IMR-90 (cell line): ENCODE measurements at regions not wholly inside any gene's neighbourhood (a gene's known extent, or its start where the extent isn't known, plus 50 kb on each side); places are given as distances from the start of the nearest gene placed in this dataset.

Experiments used
- ATAC-seq: fragments of 200-7000 bp; cut with Tn5 transposase; 2 replicates; pipeline ENCODE4 v1.9.1; 2020; ENCODE audit warnings: low read depth, mild to moderate bottlenecking, moderate library complexity
- BruUV-seq: library from RNA; stranded (reverse); fragments of 400-500 nt; replicated peaks from 2 replicates; lab custom pipeline; 2021; lab: Mats Ljungman, UMichigan
- CTCF ChIA-PET: fragments of 300-600 bp; formaldehyde crosslinking; extraction: SDS; loops from one replicate; lab custom pipeline; 2021; ENCODE audit warnings: antibody characterized with exemption; lab: Yijun Ruan, JAX
- POLR2A ChIA-PET: fragments of 300-600 bp; sonication (Branson Sonifier 250); formaldehyde crosslinking; loops from one replicate; lab custom pipeline; 2022; ENCODE audit warnings: antibody characterized with exemption; ENCODE audit not compliant: unreplicated experiment; lab: Charles Lee
- DNase-seq: peaks from one replicate; pipeline ENCODE4 v3.0.0; 2013
- H2AFZ ChIP-seq: replicated peaks from 2 replicates; pipeline ENCODE3; 2013; ENCODE audit warnings: low read length, mild to moderate bottlenecking; ENCODE audit not compliant: poor library complexity
- H2AK5ac ChIP-seq: 2 replicates; pipeline ENCODE4 v1.6.1; 2013; ENCODE audit warnings: low read depth, low read length, inconsistent platforms
- H2AK9ac ChIP-seq: replicated peaks from 2 replicates; pipeline ENCODE3; 2013; ENCODE audit warnings: mild to moderate bottlenecking, low read depth, low read length, moderate library complexity; ENCODE audit not compliant: poor library complexity
- H2BK120ac ChIP-seq: 2 replicates; pipeline ENCODE4 v1.6.1; 2013; ENCODE audit warnings: low read depth, low read length, inconsistent platforms
- H2BK15ac ChIP-seq: 3 replicates; pipeline ENCODE4 v1.6.1; 2013; ENCODE audit warnings: low read depth, low read length, inconsistent platforms
- H2BK20ac ChIP-seq: 2 replicates; pipeline ENCODE4 v1.6.1; 2013; ENCODE audit warnings: low read depth, mild to moderate bottlenecking, inconsistent platforms, low read length, moderate library complexity
- H2BK5ac ChIP-seq: 2 replicates; pipeline ENCODE4 v1.6.1; 2013; ENCODE audit warnings: mild to moderate bottlenecking, low read depth, low read length, inconsistent platforms; ENCODE audit not compliant: poor library complexity, severe bottlenecking
- H3K14ac ChIP-seq: replicated peaks from 2 replicates; pipeline ENCODE4 v1.6.1; 2013; ENCODE audit warnings: low read depth, low read length, inconsistent platforms
- H3K18ac ChIP-seq: 2 replicates; pipeline ENCODE4 v1.6.1; 2013; ENCODE audit warnings: low read depth, low read length, control low read depth
- H3K23ac ChIP-seq: 2 replicates; pipeline ENCODE4 v1.6.1; 2013; ENCODE audit warnings: low read depth, low read length, inconsistent platforms
- H3K27ac ChIP-seq: 2 replicates; pipeline ENCODE4 v1.5.1; 2013; ENCODE audit warnings: mild to moderate bottlenecking, control low read depth, low read length; ENCODE audit not compliant: insufficient read depth
- H3K27me3 ChIP-seq: 2 replicates; pipeline ENCODE4 v1.6.1; 2013; ENCODE audit warnings: low read length; ENCODE audit not compliant: control insufficient read depth, insufficient read depth
- H3K36me3 ChIP-seq: 2 replicates; pipeline ENCODE4 v1.6.1; 2013; ENCODE audit warnings: low read length, mixed read lengths; ENCODE audit not compliant: control insufficient read depth, insufficient read depth
- H3K4ac ChIP-seq: 2 replicates; pipeline ENCODE4 v1.6.1; 2013; ENCODE audit warnings: low read depth, low read length, inconsistent platforms
- H3K4me1 ChIP-seq: 2 replicates; pipeline ENCODE4 v1.6.1; 2013; ENCODE audit warnings: low read length, mixed read lengths; ENCODE audit not compliant: control insufficient read depth, insufficient read depth
- H3K4me2 ChIP-seq: 2 replicates; pipeline ENCODE4 v1.6.1; 2013; ENCODE audit warnings: low read depth, mild to moderate bottlenecking, control low read depth, low read length, moderate library complexity
- H3K4me3 ChIP-seq: 2 replicates; pipeline ENCODE4 v1.5.1; 2013; ENCODE audit warnings: low read depth, mild to moderate bottlenecking, control low read depth, low read length, moderate library complexity; ENCODE audit not compliant: insufficient read depth
- H3K56ac ChIP-seq: 2 replicates; pipeline ENCODE4 v1.6.1; 2013; ENCODE audit warnings: low read length, inconsistent platforms; ENCODE audit not compliant: insufficient read depth; ENCODE audit errors: extremely low read depth
- H3K79me1 ChIP-seq, 2 experiments: 2 replicates each; pipeline ENCODE4 v1.6.1; 2013; ENCODE audit warnings: low read length in 2 of 2, inconsistent platforms in 1 of 2, low read depth in 1 of 2
- H3K9ac ChIP-seq: 2 replicates; pipeline ENCODE4 v1.6.1; 2013; ENCODE audit warnings: low read depth, low read length, control low read depth
- H3K9me1 ChIP-seq: 2 replicates; pipeline ENCODE4 v1.6.1; 2013; ENCODE audit warnings: low read length, inconsistent platforms; ENCODE audit not compliant: insufficient read depth
- H3K9me3 ChIP-seq: 2 replicates; pipeline ENCODE4 v1.6.1; 2013; ENCODE audit warnings: low read length; ENCODE audit not compliant: control insufficient read depth, insufficient read depth
- H4K20me1 ChIP-seq: 2 replicates; pipeline ENCODE4 v1.6.1; 2013; ENCODE audit warnings: low read length, inconsistent platforms; ENCODE audit not compliant: insufficient read depth
- H4K5ac ChIP-seq: 2 replicates; pipeline ENCODE4 v1.6.1; 2013; ENCODE audit warnings: mild to moderate bottlenecking, low read depth, low read length, control low read depth
- H4K8ac ChIP-seq, 2 experiments: 2 replicates each; pipeline ENCODE4 v1.6.1; 2013; ENCODE audit warnings: low read depth in 2 of 2, low read length in 2 of 2, control low read depth in 1 of 2, inconsistent platforms in 1 of 2
- H4K91ac ChIP-seq: 2 replicates; pipeline ENCODE4 v1.6.1; 2013; ENCODE audit warnings: low read depth, low read length, inconsistent platforms; ENCODE audit not compliant: insufficient read depth
- BHLHE40 ChIP-seq: fragments of 150-350 bp; IDR thresholded peaks from 2 replicates; pipeline ENCODE4 v1.6.1; 2016; ENCODE audit warnings: mild to moderate bottlenecking, low read depth, low read length
- CTCF ChIP-seq: conservative IDR thresholded peaks from 2 replicates; pipeline ENCODE4 v1.5.1; 2012; ENCODE audit warnings: mild to moderate bottlenecking, low read depth, low read length, improper control_type of control experiment
- FOS ChIP-seq: fragments of 150-350 bp; IDR thresholded peaks from 2 replicates; pipeline ENCODE4 v1.6.1; 2016; ENCODE audit warnings: low read depth, low read length
- MAFK ChIP-seq: IDR thresholded peaks from 2 replicates; pipeline ENCODE4 v1.6.1; 2012; ENCODE audit warnings: low read depth, low read length, improper control_type of control experiment
- MAZ ChIP-seq: IDR thresholded peaks from 2 replicates; pipeline ENCODE4 v1.6.1; 2012; ENCODE audit warnings: low read depth, mild to moderate bottlenecking, low read length, improper control_type of control experiment, moderate library complexity, borderline replicate concordance
- POLR2A ChIP-seq: IDR thresholded peaks from 2 replicates; pipeline ENCODE4 v1.6.1; 2012; ENCODE audit warnings: mild to moderate bottlenecking, low read depth, low read length
- RAD21 ChIP-seq: IDR thresholded peaks from 2 replicates; pipeline ENCODE4 v1.6.1; 2012; ENCODE audit warnings: low read length, improper control_type of control experiment
- RCOR1 ChIP-seq: IDR thresholded peaks from 2 replicates; pipeline ENCODE4 v1.6.1; 2012; ENCODE audit warnings: mild to moderate bottlenecking, low read length, improper control_type of control experiment; ENCODE audit not compliant: insufficient replicate concordance
- RFX5 ChIP-seq: IDR thresholded peaks from 2 replicates; pipeline ENCODE4 v1.8.0; 2012; ENCODE audit warnings: low read depth, mild to moderate bottlenecking, low read length, moderate library complexity
- SMC3 ChIP-seq: fragments of 150-350 bp; IDR thresholded peaks from 2 replicates; pipeline ENCODE4 v1.6.1; 2016; ENCODE audit warnings: low read depth, mild to moderate bottlenecking, antibody characterized with exemption, low read length, moderate library complexity
- WGBS, 2 experiments: methylation state at CpG; one replicate each; pipeline versions ENCODE4 v1.1.5 to v1.1.7; 2013; ENCODE audit warnings: missing lambda C conversion rate in 2 of 2; ENCODE audit not compliant: insufficient read length in 1 of 2; ENCODE audit errors: extremely low coverage in 2 of 2; 5-methylcytosine and 5-hydroxymethylcytosine counted together
- dilution Hi-C: fragments of 300-500 bp; cut with HindIII; formaldehyde crosslinking; loops from one replicate; pipeline ENCODE4 v1.14.3; 2018; ENCODE audit warnings: low sequenced_read_pairs; ENCODE audit not compliant: unreplicated experiment
- in situ Hi-C: fragments of 300-500 bp; cut with MboI; formaldehyde crosslinking; loops from 3 replicates; pipeline ENCODE4 v1.14.3; 2019; ENCODE audit warnings: low sequenced_read_pairs, inconsistent platforms, mixed read lengths
- intact Hi-C: fragments of 100-400 bp; cut with micrococcal nuclease; formaldehyde crosslinking; loops from 2 replicates; pipeline ENCODE4 v1.10.0; 2022
- TF ChIP-seq, protein P1 (sequence below): fragments of 150-350 bp; IDR thresholded peaks from 2 replicates; pipeline ENCODE4 v1.6.1; 2016; ENCODE audit warnings: low read depth, mild to moderate bottlenecking, low read length, moderate library complexity, borderline replicate concordance

DNA sequence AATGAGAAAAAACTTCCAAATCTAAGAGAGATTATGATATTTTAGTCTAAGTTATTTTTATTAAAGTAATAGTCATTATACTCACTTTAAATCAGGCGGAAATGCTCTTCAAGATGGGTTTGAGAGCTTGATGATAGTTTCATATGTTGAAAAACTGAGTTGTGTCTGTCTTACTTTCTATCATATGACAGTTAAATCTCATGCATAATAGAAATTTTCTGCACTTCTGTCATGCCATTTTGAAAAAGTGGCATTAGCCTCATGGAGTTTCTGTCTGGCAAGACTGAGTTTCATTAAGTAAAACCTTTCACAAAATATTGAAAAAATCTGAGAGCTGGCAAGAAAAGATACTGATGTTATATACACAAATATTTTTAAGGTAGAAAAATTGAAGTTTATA lies 511.8 kb downstream of the EPHA3 start:
- H3K4me1 ChIP-seq = no peaks in the 10 kb centered on the region
- H3K23ac ChIP-seq = no peak overlapping the region
- intact Hi-C loops (no loop called here), in situ Hi-C loops (no loop called here), dilution Hi-C loops (no loop called here)
- no peak overlapping the region for H2BK15ac ChIP-seq
- no peak overlapping the region for H2BK5ac ChIP-seq
- no peak overlapping the region for H3K4ac ChIP-seq
- H2AFZ ChIP-seq = no peak overlapping the region
- H3K36me3 ChIP-seq = no peaks in the 10 kb centered on the region
- no peak overlapping the region for H3K18ac ChIP-seq
- no peak overlapping the region for H2BK20ac ChIP-seq
- no peak overlapping the region for H3K27ac ChIP-seq
- no peak for TF ChIP-seq SMC3
- TF ChIP-seq RAD21 = no peak
- no peak for TF ChIP-seq POLR2A
- TF ChIP-seq BHLHE40 = no peak
- TF ChIP-seq, protein P1, sequence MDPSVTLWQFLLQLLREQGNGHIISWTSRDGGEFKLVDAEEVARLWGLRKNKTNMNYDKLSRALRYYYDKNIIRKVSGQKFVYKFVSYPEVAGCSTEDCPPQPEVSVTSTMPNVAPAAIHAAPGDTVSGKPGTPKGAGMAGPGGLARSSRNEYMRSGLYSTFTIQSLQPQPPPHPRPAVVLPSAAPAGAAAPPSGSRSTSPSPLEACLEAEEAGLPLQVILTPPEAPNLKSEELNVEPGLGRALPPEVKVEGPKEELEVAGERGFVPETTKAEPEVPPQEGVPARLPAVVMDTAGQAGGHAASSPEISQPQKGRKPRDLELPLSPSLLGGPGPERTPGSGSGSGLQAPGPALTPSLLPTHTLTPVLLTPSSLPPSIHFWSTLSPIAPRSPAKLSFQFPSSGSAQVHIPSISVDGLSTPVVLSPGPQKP = no peak
- TF ChIP-seq FOS = no peak
- TF ChIP-seq RCOR1 = no peak
- TF ChIP-seq MAFK = no peak
- no peak for TF ChIP-seq RFX5
- no peak for TF ChIP-seq MAZ
- TF ChIP-seq CTCF = no peak
- no peak overlapping the region for H4K8ac ChIP-seq
- no peak overlapping the region for H3K14ac ChIP-seq
- no peak overlapping the region for H4K5ac ChIP-seq
- no peaks in the 10 kb centered on the region for H3K27me3 ChIP-seq
- no peak overlapping the region for H3K4me3 ChIP-seq
- CTCF ChIA-PET = interaction anchor here (0.6 kb wide), 1 partner anchor 24 kb away, joined by 3 read pairs; no protein-coding TSS in a partner anchor
- no peaks in the 10 kb centered on the region for H3K79me1 ChIP-seq
- no CpG with 5 or more reads among the region's 1 CpG for WGBS, 2 experiments
- H3K9me3 ChIP-seq = no peaks in the 10 kb centered on the region
- ATAC-seq (no peak), DNase-seq (no peak)
- no peak overlapping the region for H3K9ac ChIP-seq
- no peak overlapping the region for H2AK5ac ChIP-seq
- no peak overlapping the region for H4K91ac ChIP-seq
- H3K4me2 ChIP-seq = no peak overlapping the region
- H3K56ac ChIP-seq = no peak overlapping the region
- no peak overlapping the region for H2BK120ac ChIP-seq
- no peaks in the 10 kb centered on the region for H3K9me1 ChIP-seq
- no peaks in the 10 kb centered on the region for H4K20me1 ChIP-seq
- no peak overlapping the region for H2AK9ac ChIP-seq
- no TSS peak for BruUV-seq
- POLR2A ChIA-PET = no interaction called here
